KMS-11 (cell line): ENCODE measurements at regions not wholly inside any gene's neighbourhood (a gene's known extent, or its start where the extent isn't known, plus 50 kb on each side); places are given as distances from the start of the nearest gene placed in this dataset.

Experiments
- H2AFZ ChIP-seq: fragments of 200-600 bp; sonication (generic); 2 replicates; pipeline ENCODE4 v1.6.1; 2016; ENCODE audit warnings: antibody characterized with exemption, mixed run types, low read depth
- H3K27ac ChIP-seq: fragments of 200-600 bp; sonication (generic); 2 replicates; pipeline ENCODE4 v1.6.1; 2016; ENCODE audit warnings: mild to moderate bottlenecking, mixed run types
- H3K27me3 ChIP-seq: fragments of 200-600 bp; sonication (generic); 2 replicates; pipeline ENCODE4 v1.6.1; 2017; ENCODE audit warnings: mild to moderate bottlenecking, low read depth, mixed run types, moderate library complexity; ENCODE audit not compliant: insufficient read depth
- H3K36me3 ChIP-seq: fragments of 200-600 bp; sonication (generic); 2 replicates; pipeline ENCODE4 v1.6.1; 2017; ENCODE audit warnings: mild to moderate bottlenecking, mixed run types; ENCODE audit not compliant: insufficient read depth
- H3K4me1 ChIP-seq: fragments of 200-600 bp; sonication (generic); 2 replicates; pipeline ENCODE4 v1.6.1; 2016; ENCODE audit warnings: mild to moderate bottlenecking, low read depth, mixed run types; ENCODE audit not compliant: poor library complexity, severe bottlenecking
- H3K4me2 ChIP-seq: fragments of 200-600 bp; sonication (generic); 2 replicates; pipeline ENCODE4 v1.7.0; 2016; ENCODE audit warnings: mild to moderate bottlenecking, mixed run types
- H3K4me3 ChIP-seq: fragments of 200-600 bp; sonication (generic); IDR thresholded peaks from 2 replicates; pipeline ENCODE4 v1.6.1; 2017; ENCODE audit warnings: low read depth, low read length, mixed read lengths; ENCODE audit not compliant: insufficient read depth
- H3K79me2 ChIP-seq: fragments of 200-600 bp; sonication (generic); 2 replicates; pipeline ENCODE4 v1.6.1; 2016; ENCODE audit warnings: low read depth, mixed run types; ENCODE audit not compliant: insufficient read depth
- H3K9ac ChIP-seq: fragments of 200-600 bp; sonication (generic); 2 replicates; pipeline ENCODE4 v1.6.1; 2016; ENCODE audit warnings: mild to moderate bottlenecking, mixed run types
- H4K20me1 ChIP-seq: fragments of 200-600 bp; sonication (generic); 2 replicates; pipeline ENCODE4 v1.6.1; 2016; ENCODE audit warnings: mild to moderate bottlenecking, mixed run types; ENCODE audit not compliant: insufficient read depth
- CTCF ChIP-seq: fragments of 200-600 bp; sonication (generic); conservative IDR thresholded peaks from 2 replicates; pipeline ENCODE4 v1.6.1; 2017; ENCODE audit warnings: low read depth, mild to moderate bottlenecking, antibody characterized with exemption, low read length, moderate library complexity, mixed read lengths

GRCh38 chr5:15004506-15004905 is 132.9 kb upstream of the ANKH start:
- Histone ChIP-seq H3K27ac (no peak overlapping the region), H3K27me3 (no peaks in the 10 kb centered on the region), H3K4me2 (no peak overlapping the region), H4K20me1 (no peaks in the 10 kb centered on the region), H3K79me2 (no peaks in the 10 kb centered on the region), H3K36me3 (no peaks in the 10 kb centered on the region), H3K9ac (no peak overlapping the region), H3K4me3 (no peak overlapping the region), H3K4me1 (peaks cover 5% of the 10 kb centered on the region), H2AFZ (no peak overlapping the region)
- TF ChIP-seq CTCF = no peak

DNA sequence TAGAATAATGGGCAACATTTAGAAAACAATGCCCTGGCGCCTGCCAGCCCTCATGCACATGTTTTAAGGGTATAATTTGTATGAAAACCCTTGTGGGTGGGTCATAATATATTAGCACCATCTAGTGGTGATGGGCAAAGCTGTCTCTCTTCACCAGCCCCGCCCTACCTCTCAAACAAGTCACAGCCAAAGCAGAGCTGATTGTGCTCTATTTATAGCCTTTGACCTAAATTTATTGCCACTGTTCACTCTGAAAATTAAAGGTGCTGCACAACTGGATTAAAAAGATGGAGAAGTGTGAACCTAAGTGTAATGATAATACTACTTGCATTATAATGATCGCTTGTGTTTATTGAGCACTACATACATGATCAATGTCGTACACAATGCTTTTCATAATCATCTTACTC is 131.9 kb upstream of the ANKH start:
- Histone ChIP-seq H3K4me1 (peaks cover 5% of the 10 kb centered on the region), H3K27ac (no peak overlapping the region), H3K36me3 (no peaks in the 10 kb centered on the region), H3K9ac (no peak overlapping the region), H3K4me3 (no peak overlapping the region), H4K20me1 (no peaks in the 10 kb centered on the region), H3K79me2 (no peaks in the 10 kb centered on the region), H2AFZ (no peak overlapping the region), H3K4me2 (no peak overlapping the region), H3K27me3 (no peaks in the 10 kb centered on the region)
- peak; percentile 88 for TF ChIP-seq CTCF

DNA sequence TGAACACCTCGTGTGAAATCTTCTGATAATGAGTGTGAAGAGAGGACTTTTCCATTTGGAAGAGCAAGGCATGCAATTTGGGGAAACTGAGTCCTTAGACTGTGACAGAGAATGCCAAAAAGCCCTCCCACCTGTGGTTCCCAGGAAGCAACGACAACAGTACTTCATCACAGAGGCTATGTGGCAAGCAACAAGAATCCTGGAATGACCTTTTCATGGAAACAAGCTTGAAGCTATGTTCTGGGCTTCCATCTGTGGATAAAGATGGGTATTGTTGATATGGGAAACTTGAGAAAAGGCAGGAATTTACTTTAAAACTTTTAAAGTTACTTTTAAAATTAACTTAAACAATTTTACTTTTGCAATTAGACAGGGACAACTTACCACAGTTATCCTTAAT is 131.2 kb upstream of the ANKH start:
- H3K27ac ChIP-seq = no peak overlapping the region
- H3K9ac ChIP-seq = no peak overlapping the region
- H3K4me3 ChIP-seq = no peak overlapping the region
- H3K4me2 ChIP-seq = no peak overlapping the region
- no peak for TF ChIP-seq CTCF
- H2AFZ ChIP-seq = no peak overlapping the region
- no peaks in the 10 kb centered on the region for H4K20me1 ChIP-seq
- H3K79me2 ChIP-seq = no peaks in the 10 kb centered on the region
- no peaks in the 10 kb centered on the region for H3K36me3 ChIP-seq
- peaks cover 5% of the 10 kb centered on the region for H3K4me1 ChIP-seq
- H3K27me3 ChIP-seq = no peaks in the 10 kb centered on the region

- H3K27ac ChIP-seq = no peak overlapping the region
- no peak overlapping the region for H3K9ac ChIP-seq
- H3K4me2 ChIP-seq = no peak overlapping the region
- H4K20me1 ChIP-seq = no peaks in the 10 kb centered on the region
- no peaks in the 10 kb centered on the region for H3K79me2 ChIP-seq
- no peak overlapping the region for H3K4me3 ChIP-seq
- TF ChIP-seq CTCF = no peak
- peaks cover 5% of the 10 kb centered on the region for H3K4me1 ChIP-seq
- H2AFZ ChIP-seq = no peak overlapping the region
- H3K36me3 ChIP-seq = no peaks in the 10 kb centered on the region
- no peaks in the 10 kb centered on the region for H3K27me3 ChIP-seq
These were observed 130.6 kb upstream of the ANKH start for GRCh38 chr5:15002173-15002572.

DNA sequence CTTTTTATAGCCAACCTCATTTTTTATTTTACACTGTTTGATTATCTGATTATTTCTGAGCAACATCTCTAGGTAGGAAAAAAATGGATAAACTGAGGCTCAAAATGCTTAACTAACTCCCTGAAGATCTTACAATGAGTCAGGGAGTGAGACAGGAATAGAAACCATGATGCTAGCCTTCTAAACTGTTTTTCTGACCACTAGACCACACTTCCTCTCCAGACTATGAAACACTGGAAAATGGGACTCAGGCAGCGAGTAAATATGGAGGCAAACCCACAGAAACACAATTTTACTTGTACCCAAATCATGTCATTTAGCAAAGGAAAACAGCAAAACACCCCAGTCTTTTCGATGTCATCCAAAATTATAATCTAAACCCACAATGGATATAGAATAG is 129.9 kb upstream of the ANKH start:
- H2AFZ ChIP-seq = no peak overlapping the region
- TF ChIP-seq CTCF = no peak

More for the DNA sequence above, 129.9 kb upstream of the ANKH start:
- Histone ChIP-seq H3K4me3 (no peak overlapping the region), H3K4me2 (no peak overlapping the region), H3K27ac (no peak overlapping the region), H3K27me3 (no peaks in the 10 kb centered on the region), H3K79me2 (no peaks in the 10 kb centered on the region), H3K36me3 (no peaks in the 10 kb centered on the region), H3K4me1 (peaks cover 5% of the 10 kb centered on the region), H4K20me1 (no peaks in the 10 kb centered on the region), H3K9ac (no peak overlapping the region)
